Heart left ventricle (tissue), 16 donors: ENCODE measurements at regions not wholly inside any gene's neighbourhood (a gene's known extent, or its start where the extent isn't known, plus 50 kb on each side); places are given as distances from the start of the nearest gene placed in this dataset.

Experiments
- ATAC-seq, 4 donors: fragments of 200-7000 bp; cut with Tn5 transposase; one replicate each; pipeline ENCODE4 v1.9.1; 2020 to 2022; ENCODE audit warnings: moderate library complexity in 4 of 4, mild to moderate bottlenecking in 3 of 4, moderate number of reproducible peaks in 1 of 4
- DNase-seq, 5 donors: peaks; one replicate each; pipeline ENCODE4 v3.0.0-alpha.2; 2020
- H3K27ac ChIP-seq, 12 donors: fragments of 200-600 bp; sonication (generic) in 4 of 12; one replicate each; pipeline versions ENCODE4 v1.5.0 to v1.8.0; 2016 to 2022; ENCODE audit warnings: mild to moderate bottlenecking in 2 of 12
- H3K27me3 ChIP-seq, 9 donors: fragments of 200-600 bp; sonication (generic) in 2 of 9; one replicate each; pipeline versions ENCODE4 v1.5.1 to v1.8.0; 2016 to 2022; ENCODE audit warnings: mild to moderate bottlenecking in 3 of 9
- H3K36me3 ChIP-seq, 9 donors: fragments of 200-600 bp; sonication (generic) in 2 of 9; one replicate each; pipeline versions ENCODE4 v1.5.0 to v1.8.0; 2018 to 2022; ENCODE audit warnings: mild to moderate bottlenecking in 2 of 9
- H3K4me1 ChIP-seq, 12 donors: fragments of 200-600 bp; sonication (generic) in 4 of 12; one replicate each; pipeline versions ENCODE4 v1.5.0 to v1.8.0; 2016 to 2022; ENCODE audit warnings: mild to moderate bottlenecking in 3 of 12
- H3K4me3 ChIP-seq, 12 donors: fragments of 200-600 bp; sonication (generic) in 4 of 12; one replicate each; pipeline versions ENCODE4 v1.5.0 to v1.8.0; 2017 to 2022; ENCODE audit warnings: mild to moderate bottlenecking in 9 of 12, moderate library complexity in 4 of 12
- H3K9me3 ChIP-seq, 12 donors: fragments of 200-600 bp; sonication (generic) in 4 of 12; one replicate each; pipeline versions ENCODE4 v1.5.0 to v1.8.0; 2016 to 2022; ENCODE audit warnings: mild to moderate bottlenecking in 1 of 12
- POLR2A ChIP-seq, 2 donors: fragments of 450-650 bp; IDR thresholded peaks; one replicate each; pipeline ENCODE4 v1.6.1; 2017; ENCODE audit warnings: antibody characterized with exemption in 2 of 2, mild to moderate bottlenecking in 2 of 2, moderate library complexity in 2 of 2
- WGBS, 4 donors: extraction: QIAGEN DNeasy Blood & Tissue Kit in 2 of 4; methylation state at CpG; one replicate each; pipeline versions ENCODE4 v1.1.5 to v1.1.7; 2013 to 2018; 5-methylcytosine and 5-hydroxymethylcytosine counted together
- intact Hi-C, 10 donors: fragments of 100-400 bp; cut with DNase I; formaldehyde crosslinking; loops; one replicate each; pipeline versions ENCODE4 v1.11.1 to v1.14.2; 2022
- TF ChIP-seq, protein P1 (sequence below), 12 donors: fragments of 200-600 bp; sonication (generic) in 4 of 12; IDR thresholded peaks; one replicate each; pipeline versions ENCODE4 v1.5.0 to v1.8.0; 2018 to 2022; ENCODE audit warnings: antibody characterized with exemption in 12 of 12, mild to moderate bottlenecking in 5 of 12
- donor health status: ischemic (EF 13 %, LVEDD 7.1; RV severe dilation, severe dysfunction).
- donor health status: healthy with polysubstance abuse.
- donor health status: DM: no; HTN: yes; CAD: no.
- donor health status: DM: no; HTN: no; CAD: no.
- donor health status: ischemic (EF 25% LVEDD 6.9; RV normal size, moderate dysfunction).
- donor health status: ischemic (EF 25% LVEDD 5.7; RV mildly dilated, moderate dysfunction).
- donor health status: healthy.
- donor health status: DM: yes; HTN: yes; CAD: no.
- donor health status: ischemic (EF 35%, LVEDD 5.7; RV mildly dilated, moderate dysfunction).
- donor health status: nonischemic (EF 11% LVEDD 7.7; RV severe dilation, severe dysfunction).
- donor health status: DM: yes; HTN: yes; CAD: no.
- donor health status: PGD.
- donor health status: ischemic (EF 29% LVEDD 5.4; RV normal size, mild dysfunction).
- donor health status: nonischemic (EF 23%, LVEDD 6.1; RV moderate dilation, normal function).

GRCh38 chr16:66070140-66070917 lies 296.2 kb upstream of the CDH5 start:
- intact Hi-C loops: no loop called here
- H3K27ac ChIP-seq: peak overlapping the region in 1 of 12 donors; percentile 6
- WGBS, 4 donors: 61 to 71% (median 66%) methylated on average over 6 of the region's 6 CpGs

DNA sequence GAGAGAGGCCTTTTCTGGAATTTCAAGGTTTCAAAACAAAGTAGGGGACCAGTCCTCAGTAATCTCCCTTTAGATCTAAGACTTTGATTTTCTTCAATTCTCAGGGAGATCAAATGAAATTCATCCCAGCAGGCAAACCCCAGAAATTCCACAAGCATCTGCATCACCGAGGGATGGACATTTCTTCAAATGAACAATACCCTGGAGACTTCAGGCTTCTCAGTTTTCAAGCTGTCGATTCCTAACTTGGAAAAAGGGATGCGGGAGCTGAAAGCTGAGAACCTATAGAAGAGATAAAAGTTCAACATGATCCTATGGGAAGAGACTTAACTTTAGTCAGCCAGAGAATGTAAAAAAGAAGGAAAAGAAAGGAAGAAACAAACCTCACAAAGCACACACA lies 296.9 kb upstream of the CDH5 start:
- H3K9me3 ChIP-seq: no peaks in the 10 kb centered on the region
- H3K36me3 ChIP-seq: no peaks in the 10 kb centered on the region
- H3K27ac ChIP-seq: no peak overlapping the region
- intact Hi-C loops: no loop called here
- 73 to 82% (median 73%) methylated on average over 3 of the region's 3 CpGs for WGBS, 4 donors
- no peak overlapping the region for H3K4me3 ChIP-seq
- H3K27me3 ChIP-seq: no peaks in the 10 kb centered on the region
- DNase-seq (no peak), ATAC-seq (no peak)
- TF ChIP-seq, protein P1, sequence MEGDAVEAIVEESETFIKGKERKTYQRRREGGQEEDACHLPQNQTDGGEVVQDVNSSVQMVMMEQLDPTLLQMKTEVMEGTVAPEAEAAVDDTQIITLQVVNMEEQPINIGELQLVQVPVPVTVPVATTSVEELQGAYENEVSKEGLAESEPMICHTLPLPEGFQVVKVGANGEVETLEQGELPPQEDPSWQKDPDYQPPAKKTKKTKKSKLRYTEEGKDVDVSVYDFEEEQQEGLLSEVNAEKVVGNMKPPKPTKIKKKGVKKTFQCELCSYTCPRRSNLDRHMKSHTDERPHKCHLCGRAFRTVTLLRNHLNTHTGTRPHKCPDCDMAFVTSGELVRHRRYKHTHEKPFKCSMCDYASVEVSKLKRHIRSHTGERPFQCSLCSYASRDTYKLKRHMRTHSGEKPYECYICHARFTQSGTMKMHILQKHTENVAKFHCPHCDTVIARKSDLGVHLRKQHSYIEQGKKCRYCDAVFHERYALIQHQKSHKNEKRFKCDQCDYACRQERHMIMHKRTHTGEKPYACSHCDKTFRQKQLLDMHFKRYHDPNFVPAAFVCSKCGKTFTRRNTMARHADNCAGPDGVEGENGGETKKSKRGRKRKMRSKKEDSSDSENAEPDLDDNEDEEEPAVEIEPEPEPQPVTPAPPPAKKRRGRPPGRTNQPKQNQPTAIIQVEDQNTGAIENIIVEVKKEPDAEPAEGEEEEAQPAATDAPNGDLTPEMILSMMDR (IDR thresholded peaks at IDR 0.05): no peak
- H3K4me1 ChIP-seq: peaks cover 0 to 25% (median 13%) of the 10 kb centered on the region in 12 donors

More at GRCh38 chr16:66070140-66070917, 296.2 kb upstream of the CDH5 start:
- Histone ChIP-seq H3K4me3 (no peak overlapping the region), H3K4me1 (peaks cover 0 to 25% (median 13%) of the 10 kb centered on the region in 12 donors), H3K9me3 (no peaks in the 10 kb centered on the region), H3K27me3 (no peaks in the 10 kb centered on the region), H3K36me3 (no peaks in the 10 kb centered on the region)
- TF ChIP-seq POLR2A (IDR thresholded peaks at IDR 0.05): no peak
- TF ChIP-seq, protein P1 (IDR thresholded peaks at IDR 0.05): no peak
- peak; percentile 31 to 84 (median 75) for DNase-seq
- ATAC-seq: peak in 3 of 4 donors; percentile 58 to 96 (median 94)

- H3K4me1 ChIP-seq: peaks cover 0 to 25% (median 13%) of the 10 kb centered on the region in 12 donors
- no peak for DNase-seq
- H3K36me3 ChIP-seq: no peaks in the 10 kb centered on the region
- TF ChIP-seq, protein P1 (IDR thresholded peaks at IDR 0.05): no peak
- no peak for TF ChIP-seq POLR2A (IDR thresholded peaks at IDR 0.05)
- H3K4me3 ChIP-seq: no peak overlapping the region
- H3K27ac ChIP-seq: peak overlapping the region in 1 of 12 donors; percentile 35
- 86 to 92% (median 88%) methylated on average over 2 of the region's 2 CpGs for WGBS, 4 donors
- H3K9me3 ChIP-seq: no peaks in the 10 kb centered on the region
- intact Hi-C loops: no loop called here
- no peak for ATAC-seq
- H3K27me3 ChIP-seq: no peaks in the 10 kb centered on the region
Observed at GRCh38 chr16:66066404-66066803, 300.1 kb upstream of the CDH5 start.

DNA sequence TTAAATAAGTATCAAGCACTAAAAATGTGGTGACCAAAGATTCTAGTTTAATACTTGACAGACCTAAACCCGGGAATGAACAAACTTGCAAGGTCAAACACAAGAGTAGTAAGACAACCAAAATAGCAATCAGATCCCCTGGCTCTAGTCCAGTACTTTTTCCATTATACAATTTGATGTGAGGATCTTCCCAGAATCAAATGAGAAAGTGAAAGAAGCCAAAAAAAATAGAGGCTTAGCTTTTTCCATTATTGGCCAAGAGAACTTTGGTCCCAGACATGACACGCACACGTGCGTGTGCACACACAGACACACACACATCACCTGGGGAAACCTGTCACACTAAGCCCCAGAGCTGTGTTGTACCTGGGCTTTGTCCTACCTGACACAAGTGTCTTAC lies 300.6 kb upstream of the CDH5 start:
- H3K9me3 ChIP-seq: no peaks in the 10 kb centered on the region
- peak in 1 of 5 donors; percentile 11 for DNase-seq
- no peaks in the 10 kb centered on the region for H3K27me3 ChIP-seq
- 50 to 64% (median 58%) methylated on average over 4 of the region's 4 CpGs for WGBS, 4 donors
- H3K4me1 ChIP-seq: peaks cover 0 to 22% (median 12%) of the 10 kb centered on the region in 12 donors
- TF ChIP-seq POLR2A (IDR thresholded peaks at IDR 0.05): no peak
- TF ChIP-seq, protein P1 (IDR thresholded peaks at IDR 0.05): no peak
- no peaks in the 10 kb centered on the region for H3K36me3 ChIP-seq
- peak overlapping the region in 1 of 12 donors; percentile 35 for H3K27ac ChIP-seq
- no peak overlapping the region for H3K4me3 ChIP-seq
- intact Hi-C loops: no loop called here
- peak in 2 of 4 donors; percentile 32 to 35 for ATAC-seq
